Neural progenitor cell (in vitro differentiated cells): ENCODE measurements at regions not wholly inside any gene's neighbourhood (a gene's known extent, or its start where the extent isn't known, plus 50 kb on each side); places are given as distances from the start of the nearest gene placed in this dataset.

Experiments used
- DNase-seq: peaks from one replicate; pipeline ENCODE4 v3.0.0-alpha.2; 2016; ENCODE audit warnings: low spot score
- H2AFZ ChIP-seq: fragments of 200-600 bp; sonication (generic); replicated peaks from 2 replicates; pipeline ENCODE4 v1.6.1; 2016; ENCODE audit warnings: antibody characterized with exemption
- H3F3A ChIP-seq: fragments of 200-600 bp; sonication (generic); 2 replicates; pipeline ENCODE4 v1.6.1; 2016; ENCODE audit warnings: antibody characterized with exemption, low read depth
- H3K27ac ChIP-seq: fragments of 200-600 bp; sonication (generic); 2 replicates; pipeline ENCODE4 v1.5.1; 2016; ENCODE audit warnings: mild to moderate bottlenecking
- H3K27me3 ChIP-seq: fragments of 200-600 bp; sonication (generic); 2 replicates; pipeline ENCODE4 v1.6.1; 2016; ENCODE audit warnings: mild to moderate bottlenecking, moderate library complexity
- H3K36me3 ChIP-seq: fragments of 200-600 bp; sonication (generic); 2 replicates; pipeline ENCODE4 v1.5.1; 2016
- H3K4me1 ChIP-seq: fragments of 200-600 bp; sonication (generic); 2 replicates; pipeline ENCODE4 v1.6.1; 2016; ENCODE audit warnings: mixed run types
- H3K4me2 ChIP-seq: fragments of 200-600 bp; sonication (generic); 2 replicates; pipeline ENCODE4 v1.6.1; 2016
- H3K4me3 ChIP-seq: fragments of 200-600 bp; sonication (generic); 2 replicates; pipeline ENCODE4 v1.5.1; 2016
- H3K79me2 ChIP-seq: fragments of 200-600 bp; sonication (generic); 2 replicates; pipeline ENCODE4 v1.6.1; 2016; ENCODE audit warnings: low read depth
- H3K9ac ChIP-seq: fragments of 200-600 bp; sonication (generic); 2 replicates; pipeline ENCODE4 v1.6.1; 2016
- H3K9me3 ChIP-seq: fragments of 200-600 bp; sonication (generic); 2 replicates; pipeline ENCODE4 v1.5.1; 2016; ENCODE audit warnings: low read depth
- H4K20me1 ChIP-seq: fragments of 200-600 bp; sonication (generic); 2 replicates; pipeline ENCODE4 v1.6.1; 2016; ENCODE audit warnings: low read depth
- H3K27ac Mint-ChIP-seq: 3 replicates; pipeline ENCODE4 v1.8.0; 2021; ENCODE audit warnings: mixed read lengths
- H3K27me3 Mint-ChIP-seq: 2 replicates; pipeline ENCODE4 v1.8.0; 2022; ENCODE audit warnings: low read depth, mild to moderate bottlenecking, inconsistent platforms, moderate library complexity, mixed read lengths; ENCODE audit not compliant: insufficient read depth
- H3K36me3 Mint-ChIP-seq: 3 replicates; pipeline ENCODE4 v1.8.0; 2021; ENCODE audit warnings: mixed read lengths
- H3K4me1 Mint-ChIP-seq: 3 replicates; pipeline ENCODE4 v1.8.0; 2021; ENCODE audit warnings: mixed read lengths
- H3K4me3 Mint-ChIP-seq: 3 replicates; pipeline ENCODE4 v1.8.0; 2021; ENCODE audit warnings: mild to moderate bottlenecking, moderate library complexity, mixed read lengths
- H3K9me3 Mint-ChIP-seq: 3 replicates; pipeline ENCODE4 v1.8.0; 2020; ENCODE audit warnings: mixed read lengths
- EZH2 ChIP-seq: fragments of 200-600 bp; sonication (generic); IDR thresholded peaks from 2 replicates; pipeline ENCODE4 v1.6.1; 2017; ENCODE audit warnings: antibody characterized with exemption, mild to moderate bottlenecking, moderate library complexity
- EZH2phosphoT487 ChIP-seq: fragments of 200-600 bp; sonication (generic); IDR thresholded peaks from 2 replicates; pipeline ENCODE4 v1.6.1; 2017; ENCODE audit warnings: antibody characterized with exemption
- TF ChIP-seq, protein P1 (sequence below): fragments of 200-600 bp; sonication (generic); IDR thresholded peaks from 2 replicates; pipeline ENCODE4 v1.5.1; 2017; ENCODE audit warnings: antibody characterized with exemption, mild to moderate bottlenecking

- Mint-ChIP-seq H3K36me3 (no peaks in the 10 kb centered on the region), H3K27ac (no peak overlapping the region), H3K4me1 (no peaks in the 10 kb centered on the region), H3K4me3 (no peak overlapping the region), H3K9me3 (no peaks in the 10 kb centered on the region), H3K27me3 (peaks cover 2% of the 10 kb centered on the region)
- no peaks in the 10 kb centered on the region for H3K4me1 ChIP-seq
- no peaks in the 10 kb centered on the region for H3K9me3 ChIP-seq
- no peak overlapping the region for H3K4me3 ChIP-seq
- no peak overlapping the region for H2AFZ ChIP-seq
- H3K36me3 ChIP-seq: no peaks in the 10 kb centered on the region
- no peaks in the 10 kb centered on the region for H3K79me2 ChIP-seq
- no peak overlapping the region for H3K4me2 ChIP-seq
- H3K9ac ChIP-seq: no peak overlapping the region
- no peaks in the 10 kb centered on the region for H3F3A ChIP-seq
- no peaks in the 10 kb centered on the region for H4K20me1 ChIP-seq
- DNase-seq: no peak
- TF ChIP-seq, protein P1, sequence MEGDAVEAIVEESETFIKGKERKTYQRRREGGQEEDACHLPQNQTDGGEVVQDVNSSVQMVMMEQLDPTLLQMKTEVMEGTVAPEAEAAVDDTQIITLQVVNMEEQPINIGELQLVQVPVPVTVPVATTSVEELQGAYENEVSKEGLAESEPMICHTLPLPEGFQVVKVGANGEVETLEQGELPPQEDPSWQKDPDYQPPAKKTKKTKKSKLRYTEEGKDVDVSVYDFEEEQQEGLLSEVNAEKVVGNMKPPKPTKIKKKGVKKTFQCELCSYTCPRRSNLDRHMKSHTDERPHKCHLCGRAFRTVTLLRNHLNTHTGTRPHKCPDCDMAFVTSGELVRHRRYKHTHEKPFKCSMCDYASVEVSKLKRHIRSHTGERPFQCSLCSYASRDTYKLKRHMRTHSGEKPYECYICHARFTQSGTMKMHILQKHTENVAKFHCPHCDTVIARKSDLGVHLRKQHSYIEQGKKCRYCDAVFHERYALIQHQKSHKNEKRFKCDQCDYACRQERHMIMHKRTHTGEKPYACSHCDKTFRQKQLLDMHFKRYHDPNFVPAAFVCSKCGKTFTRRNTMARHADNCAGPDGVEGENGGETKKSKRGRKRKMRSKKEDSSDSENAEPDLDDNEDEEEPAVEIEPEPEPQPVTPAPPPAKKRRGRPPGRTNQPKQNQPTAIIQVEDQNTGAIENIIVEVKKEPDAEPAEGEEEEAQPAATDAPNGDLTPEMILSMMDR: no peak
- TF ChIP-seq EZH2 (no peak), EZH2phosphoT487 (no peak)
- no peaks in the 10 kb centered on the region for H3K27me3 ChIP-seq
- H3K27ac ChIP-seq: no peak overlapping the region
These were observed 633.1 kb upstream of the CHRM3 start for GRCh38 chr1:238753252-238753651.

GRCh38 chr1:238752327-238752726 is 634.0 kb upstream of the CHRM3 start:
- DNase-seq: no peak
- Histone ChIP-seq H2AFZ (no peak overlapping the region), H3K27me3 (no peaks in the 10 kb centered on the region), H3F3A (no peaks in the 10 kb centered on the region), H3K9ac (no peak overlapping the region), H3K4me3 (no peak overlapping the region), H3K4me2 (no peak overlapping the region), H3K27ac (no peak overlapping the region), H3K4me1 (no peaks in the 10 kb centered on the region), H3K36me3 (no peaks in the 10 kb centered on the region), H4K20me1 (no peaks in the 10 kb centered on the region), H3K79me2 (no peaks in the 10 kb centered on the region), H3K9me3 (no peaks in the 10 kb centered on the region)
- Mint-ChIP-seq H3K4me1 (no peaks in the 10 kb centered on the region), H3K27me3 (peaks cover 2% of the 10 kb centered on the region), H3K27ac (no peak overlapping the region), H3K36me3 (no peaks in the 10 kb centered on the region), H3K9me3 (no peaks in the 10 kb centered on the region), H3K4me3 (no peak overlapping the region)
- TF ChIP-seq, protein P1: no peak
- TF ChIP-seq EZH2 (no peak), EZH2phosphoT487 (no peak)

GRCh38 chr1:238745069-238745468 is 641.3 kb upstream of the CHRM3 start:
- Histone ChIP-seq H3K27ac (no peak overlapping the region), H3K9ac (no peak overlapping the region), H3K36me3 (no peaks in the 10 kb centered on the region), H4K20me1 (no peaks in the 10 kb centered on the region), H3K4me2 (no peak overlapping the region), H3K27me3 (no peaks in the 10 kb centered on the region), H3K4me3 (no peak overlapping the region), H3F3A (no peaks in the 10 kb centered on the region), H3K4me1 (no peaks in the 10 kb centered on the region), H3K9me3 (no peaks in the 10 kb centered on the region), H2AFZ (no peak overlapping the region), H3K79me2 (no peaks in the 10 kb centered on the region)
- H3K9me3 Mint-ChIP-seq: peaks cover 5% of the 10 kb centered on the region
- no peak overlapping the region for H3K27ac Mint-ChIP-seq
- no peaks in the 10 kb centered on the region for H3K4me1 Mint-ChIP-seq
- no peak overlapping the region for H3K4me3 Mint-ChIP-seq
- no peak for TF ChIP-seq EZH2
- no peak for TF ChIP-seq EZH2phosphoT487
- TF ChIP-seq, protein P1: no peak
- no peak for DNase-seq
- H3K27me3 Mint-ChIP-seq: peaks cover 2% of the 10 kb centered on the region
- H3K36me3 Mint-ChIP-seq: no peaks in the 10 kb centered on the region

DNA sequence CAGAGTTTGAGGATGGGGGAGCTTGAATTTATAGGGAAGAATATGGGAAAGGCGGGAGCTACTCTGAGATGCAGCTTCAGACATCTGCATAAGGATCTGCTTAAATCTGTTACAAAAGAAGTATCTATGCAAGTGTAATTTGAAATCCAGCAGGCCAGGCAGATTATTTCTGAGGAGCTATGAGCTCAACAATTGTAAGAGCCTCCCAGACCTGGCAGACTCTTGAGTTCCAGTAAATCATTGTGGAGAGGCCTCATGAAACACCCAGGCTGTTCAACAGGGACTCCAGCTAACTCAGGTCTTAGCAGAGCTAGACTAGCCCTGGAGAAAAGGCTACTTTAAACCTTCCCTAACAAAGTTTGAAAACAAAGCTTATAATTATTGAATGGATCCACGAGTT is 647.5 kb upstream of the CHRM3 start:
- no peaks in the 10 kb centered on the region for H3K4me1 ChIP-seq
- no peak for TF ChIP-seq EZH2
- no peak for TF ChIP-seq EZH2phosphoT487
- TF ChIP-seq, protein P1: no peak
- H2AFZ ChIP-seq: peak overlapping the region; percentile 65
- H3F3A ChIP-seq: no peaks in the 10 kb centered on the region
- no peaks in the 10 kb centered on the region for H3K27me3 ChIP-seq
- Mint-ChIP-seq H3K4me1 (no peaks in the 10 kb centered on the region), H3K36me3 (no peaks in the 10 kb centered on the region), H3K4me3 (no peak overlapping the region), H3K27me3 (no peaks in the 10 kb centered on the region), H3K27ac (no peak overlapping the region), H3K9me3 (peaks cover 2% of the 10 kb centered on the region)
- H3K79me2 ChIP-seq: no peaks in the 10 kb centered on the region
- no peak overlapping the region for H3K4me3 ChIP-seq
- H3K36me3 ChIP-seq: no peaks in the 10 kb centered on the region
- no peak overlapping the region for H3K27ac ChIP-seq
- DNase-seq: peak; percentile 20
- no peaks in the 10 kb centered on the region for H3K9me3 ChIP-seq
- no peak overlapping the region for H3K4me2 ChIP-seq
- H4K20me1 ChIP-seq: no peaks in the 10 kb centered on the region
- H3K9ac ChIP-seq: no peak overlapping the region
